ENCODE measurements at regions not wholly inside any gene's neighbourhood (a gene's known extent, or its start where the extent isn't known, plus 50 kb on each side); places are given as distances from the start of the nearest gene placed in this dataset.

DNA sequence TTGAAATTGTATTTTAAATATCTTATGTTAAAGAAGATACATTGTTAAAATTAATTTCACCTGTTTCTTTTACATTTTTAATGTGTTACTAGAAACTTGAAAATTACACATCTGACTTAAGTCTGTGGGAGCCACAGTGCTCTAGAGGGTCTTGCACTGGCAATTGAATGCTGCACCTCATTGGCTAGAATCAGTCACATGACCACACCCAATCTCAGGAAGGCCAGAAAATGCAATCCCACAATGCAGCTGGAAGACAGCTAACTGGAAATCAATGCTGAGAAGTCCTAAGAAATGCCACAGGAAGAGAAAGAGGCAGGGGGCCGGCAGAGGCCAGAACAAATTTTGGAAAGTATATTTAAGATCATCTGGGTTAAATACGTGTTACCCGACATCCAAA is 189.2 kb upstream of the POU3F3 start:
- H3K9ac ChIP-seq (ENCODE audit: extremely low read depth, insufficient read length, low read length), result no peak overlapping the region
- no peak overlapping the region for H4K8ac ChIP-seq (replicated peaks; ENCODE audit: insufficient read length, low read depth, low read length)
- H2BK120ac ChIP-seq (ENCODE audit: low read depth, low read length, poor library complexity, severe bottlenecking), result no peak overlapping the region
- no peak overlapping the region for H3K18ac ChIP-seq (ENCODE audit: insufficient read length, low read depth, low read length)
- H3K4me1 ChIP-seq (ENCODE audit: insufficient read depth, low read length), result no peaks in the 10 kb centered on the region
- no peak overlapping the region for H3K14ac ChIP-seq (ENCODE audit: insufficient read depth, low read length)
- no peak overlapping the region for H2BK5ac ChIP-seq (ENCODE audit: insufficient read length, low read length)
- no peak overlapping the region for H2AK5ac ChIP-seq (ENCODE audit: insufficient read length, low read length)
- no peak overlapping the region for H3K23ac ChIP-seq (ENCODE audit: insufficient read length, low read depth, low read length)
- WGBS (ENCODE audit: extremely low coverage, insufficient read length, low lambda C conversion rate), result no CpG with 5 or more reads among the region's 3 CpGs
- DNase-seq, result no peak
- H3K4me2 ChIP-seq (ENCODE audit: insufficient read depth, insufficient read length, low read length), result no peak overlapping the region
- no peaks in the 10 kb centered on the region for H3K36me3 Mint-ChIP-seq (ENCODE audit: insufficient read depth in 1 of 3, low read depth in 3 of 3)
- no peak overlapping the region for H3K27ac ChIP-seq (ENCODE audit: insufficient read length, low read depth, low read length)
- H3K4ac ChIP-seq (ENCODE audit: low read depth, low read length), result no peak overlapping the region
- peaks cover 18% of the 10 kb centered on the region for H3K27me3 Mint-ChIP-seq (ENCODE audit: low read depth)
- H4K20me1 ChIP-seq (ENCODE audit: control insufficient read depth, insufficient read depth, insufficient read length), result no peaks in the 10 kb centered on the region
- H4K91ac ChIP-seq (ENCODE audit: insufficient read length, low read depth, low read length), result no peak overlapping the region
- no peaks in the 10 kb centered on the region for H3K79me2 ChIP-seq (ENCODE audit: insufficient read depth, low read length)
- no peak overlapping the region for H4K5ac ChIP-seq (ENCODE audit: insufficient read length, low read depth, low read length)
- no peaks in the 10 kb centered on the region for H3K9me3 ChIP-seq (ENCODE audit: control insufficient read depth, low read depth, low read length)
- no peak overlapping the region for H2AFZ ChIP-seq (ENCODE audit: low read length)
- TF ChIP-seq, protein P1, sequence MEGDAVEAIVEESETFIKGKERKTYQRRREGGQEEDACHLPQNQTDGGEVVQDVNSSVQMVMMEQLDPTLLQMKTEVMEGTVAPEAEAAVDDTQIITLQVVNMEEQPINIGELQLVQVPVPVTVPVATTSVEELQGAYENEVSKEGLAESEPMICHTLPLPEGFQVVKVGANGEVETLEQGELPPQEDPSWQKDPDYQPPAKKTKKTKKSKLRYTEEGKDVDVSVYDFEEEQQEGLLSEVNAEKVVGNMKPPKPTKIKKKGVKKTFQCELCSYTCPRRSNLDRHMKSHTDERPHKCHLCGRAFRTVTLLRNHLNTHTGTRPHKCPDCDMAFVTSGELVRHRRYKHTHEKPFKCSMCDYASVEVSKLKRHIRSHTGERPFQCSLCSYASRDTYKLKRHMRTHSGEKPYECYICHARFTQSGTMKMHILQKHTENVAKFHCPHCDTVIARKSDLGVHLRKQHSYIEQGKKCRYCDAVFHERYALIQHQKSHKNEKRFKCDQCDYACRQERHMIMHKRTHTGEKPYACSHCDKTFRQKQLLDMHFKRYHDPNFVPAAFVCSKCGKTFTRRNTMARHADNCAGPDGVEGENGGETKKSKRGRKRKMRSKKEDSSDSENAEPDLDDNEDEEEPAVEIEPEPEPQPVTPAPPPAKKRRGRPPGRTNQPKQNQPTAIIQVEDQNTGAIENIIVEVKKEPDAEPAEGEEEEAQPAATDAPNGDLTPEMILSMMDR (conservative IDR thresholded peaks at IDR 0.05), result no peak
- H3K9me3 Mint-ChIP-seq, result no peaks in the 10 kb centered on the region
- H3K79me1 ChIP-seq (ENCODE audit: insufficient read depth, low read depth, low read length, poor library complexity, severe bottlenecking), result no peaks in the 10 kb centered on the region
- no peak overlapping the region; a peak in 1 of 7 replicates for H3K27ac Mint-ChIP-seq
- H3K4me3 Mint-ChIP-seq, result no peak overlapping the region
- no peak overlapping the region for H3T11ph ChIP-seq (ENCODE audit: low read length)
- H3K23me2 ChIP-seq (ENCODE audit: insufficient read length, low read depth, low read length, poor library complexity, severe bottlenecking), result no peaks in the 10 kb centered on the region
- H2BK12ac ChIP-seq (ENCODE audit: insufficient read length, low read depth, low read length), result no peak overlapping the region
- no peak overlapping the region for H2BK20ac ChIP-seq (ENCODE audit: low read depth, low read length, poor library complexity, severe bottlenecking)
- no peak overlapping the region for H3K56ac ChIP-seq (ENCODE audit: insufficient read length, low read depth, low read length)
- H3K4me1 Mint-ChIP-seq, result no peaks in the 10 kb centered on the region
- H3K27me3 ChIP-seq (ENCODE audit: insufficient read depth, low read length), result no peaks in the 10 kb centered on the region
- H2BK15ac ChIP-seq (ENCODE audit: low read depth, low read length), result no peak overlapping the region

All from H9 (cell line).